ENCODE measurements at regions not wholly inside any gene's neighbourhood (a gene's known extent, or its start where the extent isn't known, plus 50 kb on each side); places are given as distances from the start of the nearest gene placed in this dataset.

GRCh38 chr5:169424279-169424655, 123.3 kb upstream of the SLIT3 start:
- Histone ChIP-seq H3K36me3 (ENCODE audit: control insufficient read depth in 2 of 4, insufficient read depth in 4 of 4, low read length in 3 of 4) (no peaks in the 10 kb centered on the region), H2AFZ (ENCODE audit: low read length) (no peak overlapping the region), H4K91ac (replicated peaks; ENCODE audit: insufficient read length, low read length) (no peak overlapping the region), H3K9me3 (ENCODE audit: insufficient read depth in 2 of 2, low read depth in 1 of 2, low read length in 1 of 2) (no peaks in the 10 kb centered on the region), H3K27me3 (replicated peaks in 1 of 4; ENCODE audit: control insufficient read depth in 3 of 4, extremely low read depth in 1 of 4, insufficient read depth in 3 of 4, low read length in 3 of 4) (no peaks in the 10 kb centered on the region), H2AK5ac (ENCODE audit: low read depth, low read length) (no peak overlapping the region), H4K5ac (ENCODE audit: insufficient read length, low read depth, low read length) (no peak overlapping the region), H4K8ac (ENCODE audit: extremely low read depth, insufficient read depth, low read length) (no peak overlapping the region), H2BK12ac (ENCODE audit: low read depth, low read length) (no peak overlapping the region), H3K4me1 (replicated peaks in 1 of 4; ENCODE audit: control insufficient read depth in 3 of 4, insufficient read depth in 4 of 4, low read length in 3 of 4) (peaks cover 0 to 12% (median 5%) of the 10 kb centered on the region in 4 experiments; a peak in 4 of 7 replicates), H3K79me1 (ENCODE audit: low read depth, low read length) (no peaks in the 10 kb centered on the region), H3K4me2 (ENCODE audit: insufficient read depth in 1 of 2, low read depth in 2 of 2, low read length in 2 of 2) (no peak overlapping the region), H3K79me2 (ENCODE audit: control insufficient read depth in 1 of 2, insufficient read depth in 2 of 2, low read length in 2 of 2) (no peaks in the 10 kb centered on the region), H3K23ac (ENCODE audit: insufficient read length) (no peak overlapping the region), H3K27ac (ENCODE audit: low read depth, low read length) (no peak overlapping the region), H3K4me3 (ENCODE audit: extremely low read depth in 1 of 4, insufficient read depth in 2 of 4, low read depth in 3 of 4, low read length in 4 of 4) (no peak overlapping the region), H3K4ac (replicated peaks; ENCODE audit: insufficient read length, low read depth, low read length) (no peak overlapping the region), H3K23me2 (ENCODE audit: low read depth, low read length) (no peaks in the 10 kb centered on the region), H3K18ac (ENCODE audit: extremely low read depth, low read length) (no peak overlapping the region), H4K20me1 (replicated peaks in 1 of 2; ENCODE audit: control insufficient read depth in 1 of 2, insufficient read depth in 2 of 2, low read length in 2 of 2) (no peaks in the 10 kb centered on the region), H2BK20ac (ENCODE audit: low read length) (no peak overlapping the region), H3K14ac (ENCODE audit: insufficient read length) (no peak overlapping the region), H2BK5ac (ENCODE audit: low read depth, low read length) (no peak overlapping the region), H2BK120ac (replicated peaks; ENCODE audit: low read depth, low read length) (no peak overlapping the region), H3K9ac (replicated peaks in 1 of 4; ENCODE audit: extremely low read depth in 1 of 4, low read depth in 3 of 4, low read length in 3 of 4) (no peak overlapping the region), H3K56ac (replicated peaks; ENCODE audit: insufficient read length, low read depth, low read length) (no peak overlapping the region), H2BK15ac (ENCODE audit: low read length) (no peak overlapping the region)
- TF ChIP-seq SIN3A (conservative IDR thresholded peaks at IDR 0.05 in 1 of 2, IDR thresholded peaks at IDR 0.05 in 1 of 2; ENCODE audit: low read depth in 1 of 2, low read length in 2 of 2) (no peak), ASH2L (IDR thresholded peaks at IDR 0.05; ENCODE audit: low read length) (no peak), EP300 (IDR thresholded peaks at IDR 0.05; ENCODE audit: borderline replicate concordance in 1 of 2, low read depth in 2 of 2, low read length in 2 of 2) (no peak), ATF3 (IDR thresholded peaks at IDR 0.05; ENCODE audit: insufficient read depth, low read depth, low read length) (no peak)
- ChIA-PET CTCF (ENCODE audit: partially characterized antibody) (no interaction called here), POLR2A (ENCODE audit: partially characterized antibody) (no interaction called here)
- WGBS, 2 experiments (ENCODE audit: extremely low coverage in 1 of 2, insufficient coverage in 1 of 2, insufficient read length in 1 of 2, insufficient replicate concordance in 2 of 2, low coverage in 1 of 2, low lambda C conversion rate in 2 of 2, missing lambda C conversion rate in 1 of 2) = 74% methylated on average over 2 of the region's 2 CpGs; no CpG with 5 or more reads in 1 of the 2 experiments
- FAIRE-seq (no peak), DNase-seq (ENCODE audit: low read depth in 1 of 2, low spot score in 2 of 2) (no peak)

Data from H1 (cell line).